ENCODE measurements at regions not wholly inside any gene's neighbourhood (a gene's known extent, or its start where the extent isn't known, plus 50 kb on each side); places are given as distances from the start of the nearest gene placed in this dataset.
"Not testable (repeated sequence)": the region's sequence is repeated elsewhere in the genome, so short reads cannot be mapped to it uniquely, and the experiment has no call there.

- DNase-seq, result peak; percentile 35
Observed at GRCh38 chr7:16130111-16131110, 290.9 kb downstream of the CRPPA start.

- DNase-seq, result no peak
Observed at GRCh38 chr7:16129431-16130110, 291.8 kb downstream of the CRPPA start.

- no peak for DNase-seq
Observed at GRCh38 chr7:16123117-16123770, 298.1 kb downstream of the CRPPA start.

- no peak for DNase-seq
Observed at GRCh38 chr7:16121876-16122390, 299.4 kb downstream of the CRPPA start.

- DNase-seq, result no peak
Observed at GRCh38 chr7:16115374-16115773, 306.0 kb downstream of the CRPPA start.

GRCh38 chr7:16114633-16115032, 306.7 kb downstream of the CRPPA start:
- DNase-seq, result peak; percentile 15

GRCh38 chr7:16114071-16114470, 307.3 kb downstream of the CRPPA start:
- no peak for DNase-seq

- no peak for DNase-seq
Observed at GRCh38 chr7:16113058-16113457, 308.3 kb downstream of the CRPPA start.

GRCh38 chr7:16106869-16107268, 314.5 kb downstream of the CRPPA start:
- no peak for DNase-seq

- DNase-seq, result no peak
Observed at GRCh38 chr7:16106300-16106699, 315.0 kb downstream of the CRPPA start.

GRCh38 chr7:16099302-16099849, 322.0 kb downstream of the CRPPA start:
- no peak for DNase-seq

GRCh38 chr7:16098585-16099179, 322.7 kb downstream of the CRPPA start:
- peak; percentile 2 for DNase-seq

- no peak for DNase-seq
Observed at GRCh38 chr7:16098058-16098457, 323.3 kb downstream of the CRPPA start.

GRCh38 chr7:16095171-16095950, 326.0 kb downstream of the CRPPA start:
- no peak for DNase-seq

GRCh38 chr7:16094651-16095050, 326.7 kb downstream of the CRPPA start:
- no peak for DNase-seq

GRCh38 chr7:16092711-16093110, 328.6 kb downstream of the CRPPA start:
- DNase-seq, result no peak

GRCh38 chr7:16091701-16092310, 329.5 kb downstream of the CRPPA start:
- no peak for DNase-seq

GRCh38 chr7:16089801-16090200, 331.5 kb downstream of the CRPPA start:
- no peak for DNase-seq

GRCh38 chr7:16089191-16089590, 332.1 kb downstream of the CRPPA start:
- no peak for DNase-seq

GRCh38 chr7:16086743-16087142, 334.6 kb downstream of the CRPPA start:
- DNase-seq, result no peak

GRCh38 chr7:16085780-16086179, 335.6 kb downstream of the CRPPA start:
- DNase-seq, result not testable (repeated sequence)
